Mucosa of descending colon (tissue), 3 donors: ENCODE measurements at regions not wholly inside any gene's neighbourhood (a gene's known extent, or its start where the extent isn't known, plus 50 kb on each side); places are given as distances from the start of the nearest gene placed in this dataset.
"Not testable (repeated sequence)": the region's sequence is repeated elsewhere in the genome, so short reads cannot be mapped to it uniquely, and the experiment has no call there.

Experiments used
- ATAC-seq: fragments of 200-7000 bp; cut with Tn5 transposase; one replicate; pipeline ENCODE4 v1.9.1; 2020; ENCODE audit warnings: mild to moderate bottlenecking, moderate library complexity
- DNase-seq, 3 donors: peaks; one replicate each; pipeline ENCODE4 v3.0.0-alpha.2; 2020
- H3K36me3 ChIP-seq: fragments of 200-600 bp; one replicate; pipeline ENCODE4 v1.8.0; 2021; ENCODE audit warnings: low read depth, mild to moderate bottlenecking
- H3K4me1 ChIP-seq: fragments of 200-600 bp; one replicate; pipeline ENCODE4 v1.8.0; 2021; ENCODE audit warnings: low read depth, mild to moderate bottlenecking
- H3K4me3 ChIP-seq: fragments of 200-600 bp; one replicate; pipeline ENCODE4 v1.8.0; 2021; ENCODE audit warnings: mild to moderate bottlenecking
- H3K9me3 ChIP-seq: fragments of 200-600 bp; one replicate; pipeline ENCODE4 v1.8.0; 2021; ENCODE audit warnings: mild to moderate bottlenecking
- CTCF ChIP-seq: fragments of 200-600 bp; IDR thresholded peaks from one replicate; pipeline ENCODE4 v1.8.0; 2022; ENCODE audit warnings: antibody characterized with exemption, mild to moderate bottlenecking
- intact Hi-C, 2 donors: fragments of 100-400 bp; cut with DNase I in 1 of 2; cut with micrococcal nuclease in 1 of 2; formaldehyde crosslinking; loops; one replicate each; pipeline versions ENCODE4 v1.11.0 to v1.11.1; 2022; cut with DNase I, micrococcal nuclease
- donor health status: DM: no; HTN: no; CAD: no; lungs with moderate emphysema.
- donor health status: DM: no; HTN: no; CAD: no.
- donor health status: DM: no; HTN: yes; CAD: no.

GRCh38 chr3:71949442-71949841 is 164.5 kb upstream of the PROK2 start:
- TF ChIP-seq CTCF: no peak
- H3K36me3 ChIP-seq: no peaks in the 10 kb centered on the region
- H3K9me3 ChIP-seq: no peaks in the 10 kb centered on the region
- DNase-seq: no peak
- no peak overlapping the region for H3K4me3 ChIP-seq
- intact Hi-C loops: no loop called here
- ATAC-seq: no peak
- H3K4me1 ChIP-seq: no peaks in the 10 kb centered on the region

GRCh38 chr3:71944482-71945065 is 159.6 kb upstream of the PROK2 start:
- H3K4me3 ChIP-seq: no peak overlapping the region
- H3K36me3 ChIP-seq: no peaks in the 10 kb centered on the region
- no peaks in the 10 kb centered on the region for H3K4me1 ChIP-seq
- H3K9me3 ChIP-seq: no peaks in the 10 kb centered on the region
- ATAC-seq (no peak), DNase-seq (no peak)
- TF ChIP-seq CTCF: no peak
- intact Hi-C loops: no loop called here

- no peaks in the 10 kb centered on the region for H3K36me3 ChIP-seq
- H3K4me3 ChIP-seq: no peak overlapping the region
- DNase-seq (no peak), ATAC-seq (no peak)
- no peak for TF ChIP-seq CTCF
- H3K4me1 ChIP-seq: no peaks in the 10 kb centered on the region
- no peaks in the 10 kb centered on the region for H3K9me3 ChIP-seq
- intact Hi-C loops: no loop called here
These were observed 157.7 kb upstream of the PROK2 start for GRCh38 chr3:71942432-71943187.

- no peak for DNase-seq
- no peaks in the 10 kb centered on the region for H3K36me3 ChIP-seq
- H3K4me3 ChIP-seq: no peak overlapping the region
- intact Hi-C loops: no loop called here
- TF ChIP-seq CTCF: no peak
- ATAC-seq: no peak
- H3K4me1 ChIP-seq: no peaks in the 10 kb centered on the region
- H3K9me3 ChIP-seq: no peaks in the 10 kb centered on the region
These were observed 155.5 kb upstream of the PROK2 start for GRCh38 chr3:71940486-71940885.

GRCh38 chr3:71938081-71938480 is 153.1 kb upstream of the PROK2 start:
- H3K4me1 ChIP-seq, H3K4me3 ChIP-seq, H3K9me3 ChIP-seq, ATAC-seq, intact Hi-C loops, H3K36me3 ChIP-seq, DNase-seq: not testable (repeated sequence)

- ATAC-seq (no peak), DNase-seq (no peak)
- intact Hi-C loops: no loop called here
- no peak overlapping the region for H3K4me3 ChIP-seq
- no peaks in the 10 kb centered on the region for H3K9me3 ChIP-seq
- no peak for TF ChIP-seq CTCF
- H3K4me1 ChIP-seq: no peaks in the 10 kb centered on the region
- no peaks in the 10 kb centered on the region for H3K36me3 ChIP-seq
These were observed 151.7 kb upstream of the PROK2 start for GRCh38 chr3:71936681-71937080.
